OCI-LY7 (cell line): ENCODE measurements at regions not wholly inside any gene's neighbourhood (a gene's known extent, or its start where the extent isn't known, plus 50 kb on each side); places are given as distances from the start of the nearest gene placed in this dataset.

Experiments used
- BruUV-seq: library from RNA; stranded (reverse); fragments of 400-500 nt; replicated peaks from 2 replicates; lab custom pipeline; 2021; lab: Mats Ljungman, UMichigan
- CTCF ChIA-PET: fragments of 300-600 bp; sonication (Branson Sonifier 250); formaldehyde crosslinking; loops from one replicate; lab custom pipeline; 2022; ENCODE audit warnings: antibody characterized with exemption; ENCODE audit not compliant: unreplicated experiment; lab: Charles Lee
- POLR2A ChIA-PET: fragments of 300-600 bp; sonication (Branson Sonifier 250); formaldehyde crosslinking; loops from one replicate; lab custom pipeline; 2022; ENCODE audit warnings: antibody characterized with exemption; lab: Charles Lee
- DNase-seq: peaks from one replicate; pipeline ENCODE4 v3.0.0-alpha.2; 2015; ENCODE audit warnings: low spot score
- H2AFZ ChIP-seq: fragments of 200-600 bp; sonication (generic), shearing (Covaris generic); 2 replicates; pipeline ENCODE4 v1.6.1; 2014; ENCODE audit warnings: mild to moderate bottlenecking, antibody characterized with exemption, low read length, moderate library complexity
- H3K27ac ChIP-seq: fragments of 200-600 bp; sonication (generic); 2 replicates; pipeline ENCODE4 v1.5.1; 2014; ENCODE audit warnings: mixed run types, low read depth, mild to moderate bottlenecking, moderate library complexity, low read length, inconsistent platforms; ENCODE audit not compliant: poor library complexity, severe bottlenecking
- H3K36me3 ChIP-seq: fragments of 200-600 bp; sonication (generic); 2 replicates; pipeline ENCODE4 v1.6.1; 2014; ENCODE audit warnings: mild to moderate bottlenecking, antibody characterized with exemption, low read length, moderate library complexity, mixed read lengths; ENCODE audit not compliant: insufficient read depth
- H3K4me1 ChIP-seq: fragments of 200-600 bp; sonication (generic); 2 replicates; pipeline ENCODE4 v1.5.1; 2014; ENCODE audit warnings: mild to moderate bottlenecking, low read length; ENCODE audit not compliant: insufficient read depth, poor library complexity, severe bottlenecking
- H3K4me2 ChIP-seq: fragments of 200-600 bp; sonication (generic); 2 replicates; pipeline ENCODE4 v1.6.1; 2014; ENCODE audit warnings: mild to moderate bottlenecking, low read length
- H3K4me3 ChIP-seq: fragments of 200-600 bp; sonication (generic); 2 replicates; pipeline ENCODE4 v1.5.1; 2014; ENCODE audit warnings: mild to moderate bottlenecking, low read depth, low read length; ENCODE audit not compliant: poor library complexity, severe bottlenecking
- H3K79me2 ChIP-seq: fragments of 200-600 bp; sonication (generic); 2 replicates; pipeline ENCODE4 v1.6.1; 2016; ENCODE audit warnings: low read depth, mild to moderate bottlenecking, low read length, moderate library complexity, mixed read lengths; ENCODE audit not compliant: insufficient read depth
- H3K9me2 ChIP-seq: fragments of 200-600 bp; sonication (generic); 2 replicates; pipeline ENCODE4 v1.6.1; 2016; ENCODE audit warnings: mild to moderate bottlenecking, low read length, mixed read lengths; ENCODE audit not compliant: insufficient read depth
- H3K9me3 ChIP-seq: fragments of 200-600 bp; sonication (generic); 2 replicates; pipeline ENCODE4 v1.6.1; 2014; ENCODE audit warnings: mild to moderate bottlenecking, mixed run types, low read length, mixed read lengths
- H4K20me1 ChIP-seq: fragments of 200-600 bp; sonication (generic); 2 replicates; pipeline ENCODE4 v1.6.1; 2014; ENCODE audit warnings: mild to moderate bottlenecking, antibody characterized with exemption, low read length, moderate library complexity, mixed read lengths; ENCODE audit not compliant: insufficient read depth
- CTCF ChIP-seq: fragments of 200-600 bp; sonication (generic); conservative IDR thresholded peaks from 2 replicates; pipeline ENCODE4 v1.5.1; 2014; ENCODE audit warnings: mild to moderate bottlenecking, antibody characterized with exemption, low read length, moderate library complexity, mixed read lengths
- EZH2phosphoT487 ChIP-seq: fragments of 200-600 bp; sonication (generic); IDR thresholded peaks from 2 replicates; pipeline ENCODE4 v1.6.1; 2018; ENCODE audit warnings: low read depth, borderline replicate concordance, mild to moderate bottlenecking, mixed run types, antibody characterized with exemption, low read length, moderate library complexity, mixed read lengths
- intact Hi-C: fragments of 100-400 bp; cut with micrococcal nuclease; formaldehyde crosslinking; loops from one replicate; pipeline ENCODE4 v1.10.0; 2022; ENCODE audit not compliant: unreplicated experiment

DNA sequence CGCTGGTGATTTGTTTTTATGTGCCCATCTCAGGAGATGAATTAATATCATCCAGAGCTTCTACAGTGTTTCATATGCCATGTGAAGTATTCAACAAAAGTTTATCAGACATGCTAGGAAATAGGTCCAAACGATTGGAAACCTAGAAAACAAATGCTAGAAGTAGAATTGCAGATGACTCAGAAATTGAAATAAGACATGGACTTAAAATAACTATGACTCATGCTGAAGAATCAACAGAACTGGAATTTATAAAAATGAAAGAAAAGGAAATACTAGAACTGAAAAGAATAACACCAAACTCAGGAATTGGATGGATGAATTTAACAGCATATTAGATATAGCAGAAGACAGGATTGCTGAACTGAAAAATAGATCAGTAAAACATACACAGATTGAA lies 172.7 kb upstream of the GIMD1 start:
- H2AFZ ChIP-seq: no peak overlapping the region
- ChIA-PET POLR2A (no interaction called here), CTCF (no interaction called here)
- no peak for DNase-seq
- no peak overlapping the region for H3K4me2 ChIP-seq
- H3K27ac ChIP-seq: no peak overlapping the region
- no peaks in the 10 kb centered on the region for H3K36me3 ChIP-seq
- BruUV-seq: no TSS peak
- H3K9me2 ChIP-seq: no peaks in the 10 kb centered on the region
- no peaks in the 10 kb centered on the region for H4K20me1 ChIP-seq
- H3K79me2 ChIP-seq: no peaks in the 10 kb centered on the region
- H3K9me3 ChIP-seq: no peaks in the 10 kb centered on the region
- no peaks in the 10 kb centered on the region for H3K4me1 ChIP-seq
- TF ChIP-seq CTCF (no peak), EZH2phosphoT487 (no peak)
- intact Hi-C loops: no loop called here
- H3K4me3 ChIP-seq: no peak overlapping the region

- intact Hi-C loops: no loop called here
- DNase-seq: no peak
- H3K9me2 ChIP-seq: no peaks in the 10 kb centered on the region
- TF ChIP-seq CTCF (no peak), EZH2phosphoT487 (no peak)
- no peak overlapping the region for H3K4me3 ChIP-seq
- no peaks in the 10 kb centered on the region for H3K36me3 ChIP-seq
- no peak overlapping the region for H3K4me2 ChIP-seq
- POLR2A ChIA-PET: no interaction called here
- CTCF ChIA-PET: no interaction called here
- BruUV-seq: no TSS peak
- H3K79me2 ChIP-seq: no peaks in the 10 kb centered on the region
- no peaks in the 10 kb centered on the region for H3K9me3 ChIP-seq
- H3K27ac ChIP-seq: no peak overlapping the region
- no peak overlapping the region for H2AFZ ChIP-seq
- H4K20me1 ChIP-seq: no peaks in the 10 kb centered on the region
- no peaks in the 10 kb centered on the region for H3K4me1 ChIP-seq
Observed at GRCh38 chr4:106530821-106531220, 162.2 kb upstream of the GIMD1 start.

GRCh38 chr4:106530024-106530361 lies 161.4 kb upstream of the GIMD1 start:
- H4K20me1 ChIP-seq: no peaks in the 10 kb centered on the region
- no TSS peak for BruUV-seq
- no peak overlapping the region for H3K4me3 ChIP-seq
- no peak for DNase-seq
- intact Hi-C loops: no loop called here
- CTCF ChIA-PET: no interaction called here
- H3K9me2 ChIP-seq: no peaks in the 10 kb centered on the region
- H3K27ac ChIP-seq: no peak overlapping the region
- H3K79me2 ChIP-seq: no peaks in the 10 kb centered on the region
- H3K9me3 ChIP-seq: no peaks in the 10 kb centered on the region
- POLR2A ChIA-PET: no interaction called here
- no peak overlapping the region for H2AFZ ChIP-seq
- H3K36me3 ChIP-seq: no peaks in the 10 kb centered on the region
- TF ChIP-seq CTCF (no peak), EZH2phosphoT487 (no peak)
- H3K4me2 ChIP-seq: no peak overlapping the region
- no peaks in the 10 kb centered on the region for H3K4me1 ChIP-seq
